ELF-1 (cell line): ENCODE measurements at regions not wholly inside any gene's neighbourhood (a gene's known extent, or its start where the extent isn't known, plus 50 kb on each side); places are given as distances from the start of the nearest gene placed in this dataset.

Experiments
- DNase-seq: peaks from one replicate; pipeline ENCODE4 v3.0.0-alpha.2; 2016; ENCODE audit warnings: low read depth, low spot score

- DNase-seq = no peak
These were observed 752.0 kb downstream of the QKI start for GRCh38 chr6:164166515-164166914.

GRCh38 chr6:164164876-164165275 is 750.4 kb downstream of the QKI start:
- DNase-seq = no peak

DNA sequence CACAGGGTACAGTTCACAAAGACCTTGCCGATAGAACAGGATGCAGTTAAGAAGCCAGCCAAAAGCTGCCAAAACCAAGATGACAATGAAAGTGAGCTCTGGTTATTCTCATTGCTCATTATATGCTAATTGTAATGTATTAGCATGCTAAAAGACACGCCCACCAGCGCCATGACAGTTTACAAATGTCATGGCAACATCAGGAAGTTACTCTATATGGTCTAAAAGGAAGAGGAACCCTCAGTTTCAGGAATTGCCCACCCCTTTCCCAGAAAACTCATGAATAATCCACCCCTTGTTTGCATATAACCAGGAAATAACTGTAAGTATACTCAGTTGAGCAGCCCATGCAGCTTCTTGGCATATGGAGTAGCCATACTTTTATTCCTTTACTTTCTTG is 748.7 kb downstream of the QKI start:
- DNase-seq = no peak

GRCh38 chr6:164159061-164159460 is 744.5 kb downstream of the QKI start:
- no peak for DNase-seq

- DNase-seq = no peak
These were observed 740.1 kb downstream of the QKI start for GRCh38 chr6:164154588-164154987.

DNA sequence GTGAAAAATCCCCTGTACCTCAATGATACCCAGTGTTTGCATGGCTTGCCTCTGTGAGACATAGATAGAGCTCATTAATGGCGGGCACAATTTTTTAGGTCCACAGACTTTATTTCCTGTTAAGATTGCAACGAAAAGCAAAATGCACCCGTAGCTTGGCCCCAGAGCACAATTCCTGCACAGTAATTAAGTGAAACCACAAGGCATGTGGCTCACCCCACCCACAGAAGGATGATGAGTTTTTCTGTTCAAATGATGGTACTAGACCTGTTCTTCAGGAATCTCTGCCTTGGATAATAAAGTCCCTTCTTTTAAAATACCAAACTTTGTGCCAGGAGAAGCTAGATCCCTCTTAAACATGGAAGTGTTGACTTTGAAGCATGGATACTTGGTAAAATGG is 738.1 kb downstream of the QKI start:
- no peak for DNase-seq

- no peak for DNase-seq
These were observed 736.9 kb downstream of the QKI start for GRCh38 chr6:164151161-164152120.

DNA sequence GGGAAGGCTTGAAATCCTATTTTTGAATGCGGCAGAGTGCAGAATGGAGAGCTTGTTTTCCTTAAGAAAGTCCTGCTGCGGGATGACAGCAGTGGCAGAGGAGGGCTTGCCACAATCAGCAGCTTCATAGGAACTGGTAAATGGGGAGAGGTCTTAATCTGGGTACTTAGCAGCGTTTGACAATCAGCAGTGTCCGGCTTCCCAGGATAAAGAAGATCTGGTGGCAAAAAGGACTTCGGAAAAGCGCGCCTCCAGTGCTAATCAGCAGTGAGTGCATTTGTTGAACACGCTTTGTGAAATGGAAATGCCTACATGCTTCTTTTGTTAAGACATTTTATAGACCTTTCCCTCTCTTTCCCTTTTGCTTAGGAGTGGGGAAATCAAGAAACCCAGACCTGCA is 735.7 kb downstream of the QKI start:
- no peak for DNase-seq

DNA sequence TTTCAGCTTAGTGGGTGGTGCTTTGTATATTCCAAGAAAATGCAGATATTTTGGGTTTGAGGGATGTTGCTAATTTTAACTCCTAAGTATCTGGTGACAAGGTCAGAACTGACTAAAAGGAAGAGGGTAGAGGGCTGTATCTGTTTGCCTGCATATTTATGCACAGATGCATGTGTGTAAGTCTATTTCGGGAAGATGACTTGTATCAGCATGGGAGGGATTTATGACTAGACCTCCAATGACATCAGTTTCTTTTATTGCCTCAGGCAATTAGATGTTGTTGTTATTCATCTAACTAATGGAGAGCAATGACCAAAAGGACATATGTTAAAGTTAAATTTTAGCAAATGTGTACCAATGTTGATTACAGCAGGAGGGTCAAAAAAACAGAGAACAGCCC is 734.3 kb downstream of the QKI start:
- DNase-seq = no peak

- DNase-seq = no peak
These were observed 729.8 kb downstream of the QKI start for GRCh38 chr6:164144316-164144715.

DNA sequence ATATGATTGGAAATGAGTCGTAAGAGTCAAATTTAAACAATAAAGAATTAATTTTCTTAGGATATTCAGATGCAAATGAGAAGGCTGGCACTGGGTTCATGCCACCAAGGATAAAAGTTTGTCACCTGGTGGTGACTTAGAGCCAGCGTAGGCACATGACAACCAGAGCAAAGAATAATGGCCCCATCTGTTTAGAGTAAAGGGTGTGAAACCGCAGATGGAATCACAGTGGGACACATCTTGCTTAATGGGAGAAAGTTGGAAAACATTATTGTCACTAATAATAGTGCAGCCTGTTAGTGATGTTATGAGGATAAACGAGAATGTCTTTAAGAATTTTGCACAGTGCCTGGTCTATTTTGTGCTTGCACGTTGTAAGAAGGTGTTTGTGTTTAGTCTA is 727.8 kb downstream of the QKI start:
- DNase-seq = no peak

DNA sequence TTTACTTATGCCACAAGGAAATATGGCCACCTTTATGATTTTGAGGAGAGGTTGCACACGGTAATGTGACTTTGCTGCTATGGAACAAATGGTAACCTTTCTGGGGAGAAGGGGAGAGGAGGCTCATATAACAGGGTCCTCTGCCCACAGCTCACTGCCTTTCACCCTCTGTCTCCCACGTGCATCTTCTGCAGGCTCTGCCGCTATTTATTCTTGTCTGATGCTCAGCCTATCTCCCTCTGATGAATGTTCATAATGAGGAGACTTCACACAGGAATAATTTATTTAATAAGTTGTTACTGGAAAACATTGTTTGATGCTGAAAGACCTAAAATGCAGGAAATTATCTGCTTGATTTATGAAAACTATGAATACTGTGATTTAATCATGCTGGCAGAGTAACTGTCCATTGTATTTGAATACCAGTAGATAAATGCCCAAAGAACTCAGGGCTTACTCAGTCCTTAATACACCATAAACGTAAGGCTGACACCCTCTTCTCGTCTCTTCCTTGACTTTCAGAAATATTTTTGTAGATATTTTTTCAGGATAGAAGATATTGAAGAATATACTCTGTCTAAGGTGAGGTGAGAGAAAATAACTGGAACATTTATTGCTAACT is 721.1 kb downstream of the QKI start:
- no peak for DNase-seq

DNA sequence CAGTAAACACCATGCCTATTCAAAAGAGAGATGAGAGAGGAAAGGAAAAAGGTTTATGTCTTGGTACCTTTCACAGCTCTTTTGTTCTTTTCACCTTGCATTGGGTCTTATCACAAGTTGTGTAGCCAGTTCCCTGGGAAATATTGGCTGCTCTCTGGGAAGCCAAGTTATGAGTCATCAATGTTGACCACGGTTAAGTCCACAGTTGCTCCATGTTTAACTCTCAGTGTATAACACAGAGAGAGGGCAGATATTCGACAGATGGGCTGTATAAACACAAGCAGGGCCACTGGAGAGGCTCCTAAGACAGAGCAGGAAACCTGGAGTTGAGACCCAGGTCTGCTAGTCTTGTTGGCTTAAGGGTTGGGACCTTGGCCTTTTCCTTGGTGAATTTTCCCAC is 718.6 kb downstream of the QKI start:
- DNase-seq = no peak

- no peak for DNase-seq
These were observed 716.1 kb downstream of the QKI start for GRCh38 chr6:164130585-164130984.

DNA sequence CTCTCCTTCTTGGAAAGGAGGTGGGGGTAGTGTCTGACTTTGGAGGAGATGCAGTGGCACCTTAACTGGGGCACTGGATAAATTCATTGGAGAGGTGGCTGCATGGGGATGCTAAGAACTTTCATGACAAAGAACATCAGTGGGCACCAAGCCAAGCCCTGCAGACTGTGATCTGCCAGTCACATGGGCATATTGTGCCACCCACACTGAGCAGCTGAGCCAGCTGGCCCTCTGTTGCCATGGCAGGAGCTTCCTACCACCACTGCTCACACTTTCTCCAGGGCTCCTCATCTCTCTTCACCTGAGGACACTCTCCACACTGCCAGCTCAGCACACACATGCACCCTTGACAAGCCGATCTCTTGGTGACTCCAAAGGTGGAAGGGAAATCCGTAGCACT is 715.6 kb downstream of the QKI start:
- DNase-seq = no peak

DNA sequence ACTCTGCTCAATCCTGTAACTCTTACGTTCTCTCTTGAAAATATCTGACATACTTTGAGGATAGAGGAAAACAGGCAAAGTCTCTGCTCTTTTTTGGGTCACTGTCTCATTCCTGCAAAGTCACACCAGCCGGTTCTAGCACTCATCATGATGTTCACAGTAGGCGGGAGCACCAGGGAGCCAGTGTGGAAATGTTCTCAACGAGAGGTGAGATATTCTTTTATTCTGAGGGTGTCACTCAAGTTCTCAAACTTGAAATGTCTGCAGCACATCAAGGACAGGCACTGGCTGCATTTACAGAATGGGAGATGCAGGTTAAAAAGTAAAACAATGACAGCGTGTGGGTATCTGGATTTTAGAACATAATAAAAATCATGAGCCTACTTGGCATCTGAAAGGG is 714.7 kb downstream of the QKI start:
- no peak for DNase-seq

DNA sequence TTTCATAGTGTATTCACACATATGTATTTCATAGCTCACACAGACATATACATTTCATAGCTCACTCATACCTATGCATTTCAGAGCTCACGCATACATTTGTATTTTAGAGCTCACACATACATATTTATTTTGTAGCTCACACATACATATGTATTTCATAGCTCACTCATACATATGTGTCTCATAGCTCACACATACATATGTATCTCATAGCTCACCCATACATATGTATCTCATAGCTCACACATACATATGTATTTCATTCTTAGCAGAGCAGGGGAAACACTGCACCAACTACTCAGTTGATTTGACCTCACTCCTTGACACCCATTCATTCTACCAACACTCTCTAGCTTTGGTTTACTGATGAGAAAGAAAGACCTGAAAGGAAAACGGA is 713.6 kb downstream of the QKI start:
- DNase-seq = no peak

- DNase-seq = no peak
These were observed 710.5 kb downstream of the QKI start for GRCh38 chr6:164124986-164125385.

DNA sequence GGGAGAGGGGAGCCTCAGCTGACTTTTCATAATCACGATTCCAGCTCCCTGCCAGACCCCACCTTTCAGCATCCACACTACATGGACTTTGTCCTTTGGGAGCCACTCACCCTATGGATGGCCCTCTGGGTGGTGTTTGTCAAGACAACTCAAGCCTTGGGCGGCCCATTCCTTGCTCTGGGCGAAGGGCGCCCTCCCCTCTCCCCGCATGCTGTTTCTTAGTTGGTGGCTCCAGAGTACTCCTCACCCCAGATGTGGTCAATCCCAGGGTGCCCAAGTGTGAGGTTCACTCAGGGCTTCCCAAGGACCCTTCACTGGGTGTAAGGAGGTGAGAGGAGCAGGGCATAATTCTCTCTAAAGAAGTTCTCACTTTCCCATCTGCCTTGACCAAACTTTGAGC is 710.0 kb downstream of the QKI start:
- DNase-seq = no peak

DNA sequence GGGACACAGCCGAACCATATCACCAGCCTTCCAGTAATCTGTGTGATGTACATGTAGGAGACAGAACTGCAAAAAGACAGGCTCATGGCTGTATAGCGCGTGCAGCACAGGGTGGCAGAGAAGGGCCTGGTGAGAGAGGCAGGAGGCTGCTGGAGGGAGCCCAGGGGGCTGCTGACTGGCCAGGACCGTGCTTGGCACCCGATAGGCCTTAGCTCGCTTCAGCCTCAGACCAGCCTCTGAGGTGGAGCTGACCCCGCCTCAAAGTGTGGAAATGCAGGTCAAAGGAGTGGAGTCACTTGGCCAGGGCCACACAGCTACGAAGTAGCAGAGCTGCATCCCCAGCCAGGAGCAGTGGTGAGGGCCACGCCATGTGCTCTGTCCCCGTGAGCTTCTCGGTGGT is 707.6 kb downstream of the QKI start:
- no peak for DNase-seq

DNA sequence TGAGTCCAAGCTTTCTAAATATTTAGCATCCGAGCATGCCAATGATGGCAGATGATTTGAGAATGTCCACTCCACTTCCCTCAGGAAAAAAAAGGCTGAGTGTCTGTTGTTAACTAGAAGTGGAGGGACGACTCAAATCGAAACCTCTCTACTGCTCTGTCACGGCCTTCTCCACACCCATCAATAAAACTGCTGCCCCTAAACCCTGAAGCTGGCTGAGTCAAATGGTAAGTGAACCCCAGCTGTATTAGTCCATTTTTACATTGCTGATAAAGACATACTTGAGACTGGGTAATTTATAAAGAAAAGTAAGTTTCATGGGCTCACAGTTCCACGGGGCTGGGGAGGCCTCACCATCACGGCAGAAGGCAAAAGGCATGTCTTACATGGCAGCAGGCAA is 707.0 kb downstream of the QKI start:
- DNase-seq = no peak

DNA sequence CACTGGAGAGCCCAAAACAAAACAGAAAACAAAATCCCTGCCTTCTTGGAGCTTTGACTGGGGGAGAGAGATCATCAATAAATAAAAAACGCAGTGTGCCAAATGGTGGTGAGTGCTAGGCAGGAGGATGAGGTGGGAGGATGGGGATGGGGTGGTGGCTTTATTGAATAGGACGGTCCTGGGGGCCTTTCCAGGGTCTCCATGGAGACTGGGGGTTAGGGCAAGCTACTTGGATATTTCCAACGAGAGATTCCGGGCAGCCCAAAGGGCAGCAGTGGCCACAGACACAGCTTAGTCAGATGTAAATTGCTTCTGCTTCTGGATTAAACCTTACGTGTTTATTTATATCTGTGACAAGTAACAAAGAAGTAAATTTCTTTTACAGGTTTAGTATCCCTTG is 700.1 kb downstream of the QKI start:
- no peak for DNase-seq

DNA sequence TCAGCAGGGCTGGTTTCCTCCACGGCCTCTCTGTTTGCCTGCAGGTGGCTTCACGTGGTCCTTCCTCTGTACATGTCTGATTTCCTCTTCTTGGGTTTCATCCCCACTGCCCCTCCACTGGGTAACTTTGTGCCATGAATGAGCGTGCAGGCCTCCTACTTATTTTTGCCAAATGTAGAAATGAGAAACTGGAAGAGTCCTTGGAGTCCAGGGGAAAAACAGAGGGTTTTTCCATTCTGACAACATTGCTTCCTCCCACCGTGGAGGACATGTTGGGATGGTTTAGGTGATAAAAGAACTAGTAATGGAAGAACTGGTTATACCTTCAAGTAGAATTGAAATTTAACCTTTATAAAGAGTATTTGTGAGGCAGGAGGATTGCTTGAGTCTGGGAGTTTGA is 699.5 kb downstream of the QKI start:
- no peak for DNase-seq
